ENCODE measurements at regions not wholly inside any gene's neighbourhood (a gene's known extent, or its start where the extent isn't known, plus 50 kb on each side); places are given as distances from the start of the nearest gene placed in this dataset.

DNA sequence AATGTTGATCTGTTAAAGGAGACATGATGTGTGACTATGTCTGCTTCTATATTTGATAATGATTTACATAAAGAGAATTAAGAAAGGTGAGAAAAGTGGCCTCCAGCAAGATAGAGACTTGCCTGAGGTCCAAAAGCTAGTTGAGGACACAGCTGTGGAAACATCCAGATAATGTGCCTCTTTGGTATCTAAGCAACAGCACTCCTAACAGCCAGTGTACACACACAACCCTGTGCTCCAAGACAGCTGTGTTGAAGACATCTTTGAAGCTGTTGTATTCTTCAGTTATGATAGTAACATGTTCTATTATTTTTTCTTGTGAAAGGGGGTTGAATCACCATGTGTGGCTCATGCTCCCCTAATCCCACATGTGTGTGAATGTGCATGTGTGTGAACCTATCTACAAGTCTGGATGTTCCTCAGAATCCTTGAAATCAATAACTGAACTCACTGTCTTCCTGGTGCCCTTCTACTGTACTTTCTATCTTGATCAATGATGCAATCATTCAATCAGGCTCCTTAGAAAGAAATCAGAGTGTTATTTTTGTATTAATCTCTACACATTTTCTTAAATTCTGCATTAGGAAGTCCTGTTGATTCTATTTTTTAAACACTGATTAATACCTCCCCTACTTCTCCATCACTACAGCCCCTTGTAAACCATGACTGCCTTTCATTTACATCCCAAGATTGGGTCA, 116.7 kb upstream of the SSTR4 start:
- no TSS peak for BruUV-seq (replicated peaks)
- H3K27ac ChIP-seq (ENCODE audit: insufficient read depth, low read length) = no peak overlapping the region
- DNase-seq (no peak), ATAC-seq (ENCODE audit: low read depth) (no peak)
- H3K36me3 ChIP-seq (ENCODE audit: control insufficient read depth, insufficient read depth, low read length) = no peaks in the 10 kb centered on the region
- no peaks in the 10 kb centered on the region for H3K79me1 ChIP-seq (ENCODE audit: low read depth in 1 of 2, low read length in 2 of 2)
- intact Hi-C loops (cut with micrococcal nuclease) = no loop called here
- H4K20me1 ChIP-seq (ENCODE audit: insufficient read depth, low read length) = no peaks in the 10 kb centered on the region
- no peak overlapping the region for H3K4me2 ChIP-seq (ENCODE audit: low read depth, low read length)
- no peak overlapping the region for H3K4ac ChIP-seq (ENCODE audit: low read depth, low read length)
- dilution Hi-C loops (cut with HindIII; ENCODE audit: low sequenced_read_pairs, unreplicated experiment) = no loop called here
- no peak overlapping the region for H4K91ac ChIP-seq (ENCODE audit: insufficient read depth, low read depth, low read length)
- H3K14ac ChIP-seq (replicated peaks; ENCODE audit: low read depth, low read length) = no peak overlapping the region
- ChIA-PET POLR2A (ENCODE audit: unreplicated experiment) (no interaction called here), CTCF (no interaction called here)
- H3K56ac ChIP-seq (ENCODE audit: extremely low read depth, insufficient read depth, low read length) = no peak overlapping the region
- in situ Hi-C loops (cut with MboI; ENCODE audit: low sequenced_read_pairs) = no loop called here
- no peak overlapping the region for H2BK120ac ChIP-seq (ENCODE audit: low read depth, low read length)
- no peak overlapping the region for H2AK5ac ChIP-seq (ENCODE audit: low read depth, low read length)
- 0 out of 2 replicates have a peak, but pooled peaks cover 2% of the 10 kb centered on the region for H3K4me1 ChIP-seq (ENCODE audit: control insufficient read depth, insufficient read depth, low read length)
- no peak overlapping the region for H2BK20ac ChIP-seq (ENCODE audit: low read depth, low read length)
- H3K27me3 ChIP-seq (ENCODE audit: control insufficient read depth, insufficient read depth, low read length) = peaks cover 5% of the 10 kb centered on the region; the same call in 1 of the 2 replicates
- H4K5ac ChIP-seq (ENCODE audit: low read depth, low read length) = no peak overlapping the region
- no peak overlapping the region for H2AK9ac ChIP-seq (replicated peaks; ENCODE audit: low read depth, low read length, poor library complexity)
- H2BK5ac ChIP-seq (ENCODE audit: low read depth, low read length, poor library complexity, severe bottlenecking) = no peak overlapping the region
- H3K9me3 ChIP-seq (ENCODE audit: control insufficient read depth, insufficient read depth, low read length) = no peaks in the 10 kb centered on the region
- H3K18ac ChIP-seq (ENCODE audit: low read depth, low read length) = no peak overlapping the region
- H4K8ac ChIP-seq (ENCODE audit: low read depth in 2 of 2, low read length in 2 of 2) = no peak overlapping the region
- H3K9me1 ChIP-seq (ENCODE audit: insufficient read depth, low read length) = no peaks in the 10 kb centered on the region
- no peak overlapping the region for H2BK15ac ChIP-seq (ENCODE audit: low read depth, low read length)
- H3K4me3 ChIP-seq (ENCODE audit: insufficient read depth, low read depth, low read length) = no peak overlapping the region
- H3K9ac ChIP-seq (ENCODE audit: low read depth, low read length) = no peak overlapping the region
- no peak overlapping the region for H3K23ac ChIP-seq (ENCODE audit: low read depth, low read length)
- H2AFZ ChIP-seq (replicated peaks; ENCODE audit: low read length, poor library complexity) = no peak overlapping the region
- TF ChIP-seq BHLHE40 (IDR thresholded peaks at IDR 0.05; ENCODE audit: low read depth, low read length) = no peak
- TF ChIP-seq CEBPB (IDR thresholded peaks at IDR 0.05; ENCODE audit: low read depth, low read length) = peak; percentile 30; the same call in 1 of the 2 replicates
